Astrocyte of the cerebellum (primary cell): ENCODE measurements at regions not wholly inside any gene's neighbourhood (a gene's known extent, or its start where the extent isn't known, plus 50 kb on each side); places are given as distances from the start of the nearest gene placed in this dataset.

Source experiments
- DNase-seq: peaks from one replicate; pipeline ENCODE4 v3.0.0-alpha.2; 2011; ENCODE audit warnings: low read depth
- H3K4me3 ChIP-seq: 2 replicates; pipeline ENCODE4 v1.5.1; 2011; ENCODE audit warnings: mild to moderate bottlenecking, low read depth, low read length, moderate library complexity
- in situ Hi-C: cut with HindIII; loops from 2 replicates; pipeline ENCODE4 v1.10.0; 2017; ENCODE audit warnings: low sequenced_read_pairs
- TF ChIP-seq, protein P1 (sequence below): IDR thresholded peaks from 2 replicates; pipeline ENCODE4 v1.5.1; 2012; ENCODE audit warnings: low read length, low read depth, moderate library complexity, mild to moderate bottlenecking; ENCODE audit errors: missing control alignments

DNA sequence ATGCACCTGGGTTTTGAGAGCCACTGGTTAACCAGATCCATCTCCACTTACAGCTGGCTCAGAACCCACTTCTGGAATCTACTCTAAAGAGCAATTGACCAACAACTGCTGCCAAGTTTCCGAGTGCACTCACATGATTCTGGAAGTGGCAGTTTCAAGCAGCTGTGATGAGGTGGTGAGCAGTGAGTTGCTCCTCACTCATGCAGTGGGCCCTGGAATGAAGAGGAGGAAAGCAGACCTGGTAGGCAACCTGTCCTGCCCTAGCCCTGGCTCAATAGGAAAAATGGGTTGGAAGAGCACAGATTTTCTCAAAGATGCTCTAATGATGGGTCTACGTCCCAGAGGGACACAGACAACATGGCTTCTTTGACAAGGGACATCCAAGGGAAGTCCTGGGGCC, 70.7 kb upstream of the NPY start:
- no peak for DNase-seq
- in situ Hi-C loops: no loop called here
- no peak overlapping the region for H3K4me3 ChIP-seq
- TF ChIP-seq, protein P1, sequence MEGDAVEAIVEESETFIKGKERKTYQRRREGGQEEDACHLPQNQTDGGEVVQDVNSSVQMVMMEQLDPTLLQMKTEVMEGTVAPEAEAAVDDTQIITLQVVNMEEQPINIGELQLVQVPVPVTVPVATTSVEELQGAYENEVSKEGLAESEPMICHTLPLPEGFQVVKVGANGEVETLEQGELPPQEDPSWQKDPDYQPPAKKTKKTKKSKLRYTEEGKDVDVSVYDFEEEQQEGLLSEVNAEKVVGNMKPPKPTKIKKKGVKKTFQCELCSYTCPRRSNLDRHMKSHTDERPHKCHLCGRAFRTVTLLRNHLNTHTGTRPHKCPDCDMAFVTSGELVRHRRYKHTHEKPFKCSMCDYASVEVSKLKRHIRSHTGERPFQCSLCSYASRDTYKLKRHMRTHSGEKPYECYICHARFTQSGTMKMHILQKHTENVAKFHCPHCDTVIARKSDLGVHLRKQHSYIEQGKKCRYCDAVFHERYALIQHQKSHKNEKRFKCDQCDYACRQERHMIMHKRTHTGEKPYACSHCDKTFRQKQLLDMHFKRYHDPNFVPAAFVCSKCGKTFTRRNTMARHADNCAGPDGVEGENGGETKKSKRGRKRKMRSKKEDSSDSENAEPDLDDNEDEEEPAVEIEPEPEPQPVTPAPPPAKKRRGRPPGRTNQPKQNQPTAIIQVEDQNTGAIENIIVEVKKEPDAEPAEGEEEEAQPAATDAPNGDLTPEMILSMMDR: no peak

DNA sequence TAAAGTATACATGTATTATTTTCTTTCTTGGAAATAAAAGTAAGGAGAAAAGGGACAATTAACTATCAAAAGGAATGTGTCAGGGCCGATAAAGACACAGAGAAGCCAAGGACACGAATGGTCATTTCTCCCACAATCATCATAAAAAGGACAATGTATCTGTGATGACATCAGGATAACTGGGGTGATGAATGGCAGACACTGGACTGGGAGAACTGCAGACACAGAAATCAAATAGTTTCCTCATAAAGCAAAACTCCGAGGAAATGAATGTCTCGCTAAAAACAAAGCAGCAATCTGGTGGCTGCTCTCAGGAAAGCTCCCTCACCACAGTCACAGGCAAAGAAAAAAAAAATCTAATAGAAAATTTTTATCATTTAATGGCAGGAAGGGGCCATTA, 69.3 kb upstream of the NPY start:
- no peak overlapping the region for H3K4me3 ChIP-seq
- TF ChIP-seq, protein P1: no peak
- in situ Hi-C loops: no loop called here
- DNase-seq: no peak

DNA sequence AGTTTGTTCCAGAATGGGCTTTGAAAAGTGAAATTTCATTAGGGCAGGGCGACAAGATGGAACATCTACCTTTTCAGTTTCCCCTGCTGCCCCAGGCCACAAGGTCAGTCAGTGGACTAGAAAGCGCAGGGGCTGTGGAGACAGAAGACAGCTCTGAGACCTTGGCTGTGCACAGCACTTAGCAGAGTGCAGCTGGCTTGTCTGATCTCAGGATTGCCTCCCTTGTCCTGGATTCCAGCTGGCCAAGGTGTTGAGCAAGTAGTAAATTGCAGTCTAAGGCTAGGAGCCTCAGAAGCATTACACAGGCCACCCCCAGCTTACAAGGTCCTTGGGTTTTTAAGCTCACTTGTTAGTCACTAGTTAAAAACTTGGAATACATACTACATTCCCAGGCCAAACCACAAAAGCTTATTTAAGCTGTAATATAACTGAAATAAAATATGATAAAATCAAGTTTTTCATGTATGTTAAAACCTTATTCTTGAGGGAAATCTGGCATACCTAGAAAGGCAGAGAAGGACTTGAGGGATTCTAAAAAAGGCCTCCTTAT, 67.3 kb upstream of the NPY start:
- peak; percentile 41 for DNase-seq
- in situ Hi-C loops: no loop called here
- TF ChIP-seq, protein P1: no peak
- H3K4me3 ChIP-seq: no peak overlapping the region

DNA sequence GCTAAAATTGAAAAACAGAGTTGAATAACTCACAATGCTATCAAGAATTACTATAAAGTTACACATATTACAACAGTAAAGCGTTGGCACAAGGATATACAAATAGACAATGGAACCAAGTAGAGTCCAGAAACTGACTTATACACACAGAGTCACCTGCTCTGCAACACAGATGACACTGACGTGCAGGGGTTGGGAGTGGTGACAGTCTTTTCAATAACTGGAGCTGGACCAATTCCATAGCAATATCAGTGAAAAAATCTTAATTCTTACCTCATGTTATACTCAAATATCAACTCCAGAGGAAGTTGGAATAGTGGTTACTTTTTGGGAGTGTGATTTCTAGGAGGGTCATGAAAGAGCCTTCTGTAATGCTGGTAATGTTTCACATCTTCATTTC, 62.5 kb upstream of the NPY start:
- DNase-seq: no peak
- TF ChIP-seq, protein P1: no peak
- in situ Hi-C loops: no loop called here
- H3K4me3 ChIP-seq: no peak overlapping the region

DNA sequence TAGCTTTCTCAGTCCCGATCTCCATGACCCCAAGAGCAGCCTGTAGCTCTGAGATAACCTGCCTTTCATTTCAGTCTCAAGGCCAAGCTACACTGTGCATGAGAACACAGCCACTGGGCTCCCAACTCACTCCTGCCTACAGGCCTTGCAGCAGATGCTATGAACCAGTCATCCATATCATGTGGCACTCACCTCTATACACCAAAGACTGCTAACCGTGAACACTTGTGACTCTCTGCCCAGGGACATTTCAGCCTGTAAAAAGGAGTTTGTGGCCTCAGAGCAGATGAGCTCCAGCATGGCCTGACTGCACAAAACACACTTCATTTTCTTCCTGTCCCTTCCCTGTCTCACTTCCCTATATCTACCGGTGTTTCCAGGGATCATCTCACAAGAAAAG, 56.9 kb upstream of the NPY start:
- no peak for DNase-seq
- in situ Hi-C loops: no loop called here
- no peak overlapping the region for H3K4me3 ChIP-seq
- TF ChIP-seq, protein P1: no peak

DNA sequence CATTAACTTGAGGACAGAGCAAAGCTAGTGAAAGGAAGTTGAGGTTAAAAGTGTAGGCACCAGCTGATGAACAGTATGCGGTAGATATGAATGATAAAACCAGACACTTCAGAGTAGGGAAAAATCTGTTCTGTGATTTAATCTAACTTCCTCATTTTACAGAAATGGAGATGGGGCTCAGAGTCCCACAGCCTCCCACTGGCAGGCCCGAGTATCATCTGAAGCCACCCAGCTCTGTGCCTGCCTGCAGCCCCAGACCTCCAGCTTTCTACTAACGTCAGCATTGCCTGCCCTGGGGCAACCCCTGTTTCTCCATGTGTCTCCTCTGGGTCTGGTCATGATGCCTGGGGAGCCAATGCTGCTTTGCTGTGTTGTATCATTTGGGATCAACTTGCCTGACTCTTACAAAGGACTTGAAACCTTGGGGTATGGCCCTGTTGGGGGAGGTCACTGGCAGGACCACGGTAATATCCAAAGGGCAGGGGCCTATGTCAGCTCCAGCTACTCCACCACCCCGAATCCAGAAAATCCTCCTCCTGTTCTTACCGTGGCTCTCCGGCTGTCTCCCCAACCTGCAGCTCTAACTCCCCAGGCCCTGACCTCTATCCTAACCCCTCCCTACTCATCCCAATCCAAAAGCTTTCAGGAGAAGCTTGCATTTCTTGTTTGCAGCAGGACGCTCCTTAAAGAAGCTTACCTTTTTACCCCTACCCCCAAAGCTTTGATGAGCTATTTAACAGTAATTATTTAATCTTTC, 56.2 kb upstream of the NPY start:
- in situ Hi-C loops: no loop called here
- DNase-seq: no peak
- TF ChIP-seq, protein P1: no peak
- H3K4me3 ChIP-seq: no peak overlapping the region
